Frontal cortex (tissue), 3 donors: ENCODE measurements at regions not wholly inside any gene's neighbourhood (a gene's known extent, or its start where the extent isn't known, plus 50 kb on each side); places are given as distances from the start of the nearest gene placed in this dataset.
"Not testable (repeated sequence)": the region's sequence is repeated elsewhere in the genome, so short reads cannot be mapped to it uniquely, and the experiment has no call there.

Experiments used
- DNase-seq, 2 donors: peaks; one replicate each; pipeline ENCODE4 v3.0.0; 2012; ENCODE audit warnings: low spot score in 2 of 2
- FAIRE-seq: peaks from 2 replicates; lab custom pipeline; 2012; peaks lifted over from hg19 to GRCh38; lab: Jason Lieb, UNC
- donor health status: control.
- donor health status: control.
- donor health status: control.

DNA sequence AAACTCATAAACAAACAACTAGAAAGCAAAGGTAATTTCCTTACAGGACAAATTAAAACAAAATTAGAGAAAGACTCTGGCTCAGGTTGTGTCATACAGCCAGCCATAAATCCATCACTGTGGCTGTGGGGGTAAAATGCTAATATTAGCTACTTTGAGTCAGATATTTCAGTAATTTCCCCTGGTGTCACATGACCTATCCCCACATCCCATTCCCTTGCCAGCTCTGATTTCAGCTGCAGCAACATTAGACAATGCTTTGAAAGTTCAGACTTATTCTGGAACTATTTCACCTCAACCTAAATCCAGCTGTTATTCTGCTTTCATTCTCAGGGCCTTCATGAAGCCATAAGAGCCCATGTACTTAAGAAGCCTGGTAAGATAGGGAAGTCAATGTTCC is 55.3 kb downstream of the RPL10L start:
- no peak for FAIRE-seq
- DNase-seq = no peak

DNA sequence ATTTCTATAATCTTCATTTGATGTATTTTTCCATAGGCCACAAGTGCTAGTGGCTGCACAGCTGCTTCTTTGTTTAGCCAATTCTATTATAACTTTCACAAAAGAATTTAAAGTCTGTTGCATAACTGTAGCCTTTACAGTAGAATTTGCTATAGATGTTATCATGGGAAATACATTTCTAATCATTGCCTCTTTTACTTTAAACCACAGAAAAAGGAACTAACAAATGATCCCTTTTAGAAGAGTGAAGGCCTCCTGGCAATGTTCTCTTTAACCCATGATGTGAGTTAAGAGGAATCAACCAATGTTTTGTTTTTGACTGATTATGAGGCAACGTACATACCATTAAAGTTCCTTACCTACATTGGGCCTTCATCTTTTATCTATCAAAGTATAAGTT is 68.8 kb downstream of the RPL10L start:
- DNase-seq (no peak), FAIRE-seq (no peak)

DNA sequence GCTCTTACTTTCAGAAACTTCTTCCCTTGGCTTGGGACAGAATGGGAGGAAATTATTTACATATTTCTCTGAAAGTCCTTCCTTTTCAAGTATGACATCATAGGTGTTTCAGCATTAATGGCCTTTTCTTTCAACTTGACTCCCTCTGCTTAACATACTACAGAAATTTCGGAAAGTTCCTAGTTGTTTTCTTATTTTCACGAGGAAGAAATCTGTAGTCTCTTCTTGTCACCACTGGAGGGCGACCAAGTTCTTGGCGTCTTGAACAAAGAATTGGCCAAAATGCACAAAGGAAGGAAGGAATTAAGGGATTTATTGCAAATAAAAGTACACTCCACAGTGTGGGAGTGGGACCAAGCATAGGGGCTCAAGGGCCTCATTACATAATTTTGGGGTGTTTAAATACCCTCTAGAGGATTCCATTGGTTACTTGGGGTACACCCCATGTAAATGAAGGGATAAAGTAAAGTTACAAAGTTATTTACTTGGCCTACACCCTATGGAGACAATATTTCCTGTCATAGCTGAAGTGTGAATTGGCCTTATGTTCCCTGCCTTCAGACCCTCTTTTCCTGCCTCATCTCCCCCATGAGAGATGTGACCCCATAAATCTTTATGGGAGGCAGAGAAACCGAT is 70.4 kb downstream of the RPL10L start:
- no peak for FAIRE-seq
- peak in 1 of 2 donors; percentile 0 for DNase-seq

DNA sequence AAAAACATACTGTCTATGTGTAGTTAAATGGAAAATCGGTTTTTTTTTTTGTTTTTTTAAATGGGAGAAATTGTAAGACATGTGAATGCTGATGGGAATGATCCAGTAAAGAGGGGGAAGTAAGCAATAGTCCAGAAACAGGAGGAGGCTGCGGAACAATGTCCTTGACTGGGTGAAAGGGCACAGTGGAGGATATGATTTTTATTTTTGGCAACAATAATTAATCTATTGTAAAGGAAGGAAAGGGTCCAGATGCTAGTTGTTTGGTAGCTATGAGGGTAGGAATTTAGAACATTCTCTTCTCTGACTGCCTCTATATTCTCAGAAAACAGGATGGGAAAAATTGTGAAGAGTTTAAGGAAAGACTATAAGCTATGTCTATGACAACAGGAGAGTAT is 76.6 kb downstream of the RPL10L start:
- FAIRE-seq (no peak), DNase-seq (no peak)

DNA sequence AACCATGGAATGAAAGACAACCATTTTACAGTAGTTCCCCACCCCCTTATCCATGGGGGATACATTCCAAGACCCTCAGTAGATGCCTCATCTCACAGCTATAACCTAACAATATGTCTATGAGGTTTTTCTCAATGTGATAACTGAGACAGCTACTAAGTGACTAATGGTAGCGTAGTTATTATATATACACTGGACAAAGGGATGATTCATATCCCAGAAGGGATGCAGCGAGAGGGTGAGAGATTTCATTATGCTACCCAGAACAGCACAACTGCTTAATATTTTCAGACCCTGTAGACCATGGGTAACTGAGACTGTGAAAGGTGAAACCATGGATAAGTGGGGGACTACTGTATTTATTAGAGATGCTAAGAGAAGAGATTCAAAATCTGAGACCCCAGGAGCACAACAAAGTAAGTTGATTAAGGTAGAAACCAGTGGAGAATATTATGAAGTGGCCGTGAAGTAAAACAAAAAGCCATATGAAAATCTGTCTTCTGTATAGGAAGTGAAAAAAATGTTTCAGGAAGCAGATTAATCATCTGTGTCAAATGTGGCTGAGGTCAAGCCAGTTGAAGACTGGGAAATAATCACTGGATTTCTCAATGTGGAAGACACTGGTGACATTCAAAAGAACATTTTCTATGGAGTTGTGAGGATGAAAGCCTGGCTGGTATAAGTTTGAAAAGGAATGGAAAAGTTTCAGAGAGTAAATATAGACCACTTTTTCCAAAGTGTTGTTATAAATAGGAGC is 77.2 kb downstream of the RPL10L start:
- FAIRE-seq (no peak), DNase-seq (no peak)

DNA sequence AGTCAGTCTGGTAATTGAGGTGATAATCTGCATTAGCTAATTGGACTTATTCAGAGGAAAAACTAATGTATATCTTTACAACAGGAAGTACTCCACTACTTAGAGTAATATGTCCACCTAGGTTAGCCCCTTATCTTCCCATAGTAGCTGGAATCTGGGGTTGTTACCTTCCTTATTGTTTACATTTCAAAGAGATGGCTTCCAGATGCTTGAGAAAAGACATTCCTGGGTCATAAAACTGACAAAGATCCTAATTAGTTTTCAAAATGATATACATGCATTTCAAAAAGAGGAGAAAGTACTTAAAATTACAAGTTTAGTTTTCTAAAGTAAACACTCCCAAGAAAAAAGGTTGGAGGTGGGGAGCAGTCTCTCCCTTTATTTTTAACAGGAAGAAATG is 78.1 kb downstream of the RPL10L start:
- no peak for FAIRE-seq

DNA sequence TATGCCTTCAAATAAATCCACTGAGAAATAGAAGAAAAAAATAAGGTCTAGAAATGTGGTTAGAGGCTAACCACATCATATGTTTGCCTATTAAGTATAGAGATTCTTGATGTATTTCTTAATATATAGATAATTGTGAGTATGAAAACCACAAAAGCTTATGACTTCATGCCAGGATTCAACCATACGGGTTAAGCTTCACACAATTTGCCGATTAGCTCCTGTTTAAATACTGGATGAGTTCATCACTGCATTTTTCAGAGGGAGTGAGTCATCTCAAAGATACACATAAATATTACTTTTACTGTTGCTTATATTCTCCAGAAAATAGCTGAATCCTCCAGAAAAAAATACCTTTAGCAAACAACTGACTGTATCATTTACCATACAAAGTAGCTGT is 79.6 kb downstream of the RPL10L start:
- DNase-seq (no peak), FAIRE-seq (no peak)

More for the DNA sequence above, 78.1 kb downstream of the RPL10L start:
- DNase-seq = no peak

DNA sequence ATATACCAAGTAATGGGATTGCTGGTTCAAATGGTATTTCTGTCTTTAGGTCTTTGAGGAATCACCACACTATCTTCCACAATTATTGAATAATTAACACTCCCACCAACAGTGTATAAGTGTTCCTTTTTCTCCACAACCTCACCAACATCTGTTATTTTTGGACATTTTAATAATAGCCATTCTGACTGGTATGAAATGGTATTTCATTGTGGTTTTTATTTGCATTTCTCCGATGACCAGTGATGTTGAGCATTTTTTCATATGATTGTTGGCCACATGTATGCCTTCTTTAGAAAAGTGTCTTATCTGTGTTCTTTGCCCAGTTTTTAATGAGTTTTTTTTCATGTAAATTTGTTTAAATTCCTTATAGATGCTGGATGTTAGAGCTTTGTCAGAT is 83.4 kb downstream of the RPL10L start:
- not testable (repeated sequence) for DNase-seq, FAIRE-seq

DNA sequence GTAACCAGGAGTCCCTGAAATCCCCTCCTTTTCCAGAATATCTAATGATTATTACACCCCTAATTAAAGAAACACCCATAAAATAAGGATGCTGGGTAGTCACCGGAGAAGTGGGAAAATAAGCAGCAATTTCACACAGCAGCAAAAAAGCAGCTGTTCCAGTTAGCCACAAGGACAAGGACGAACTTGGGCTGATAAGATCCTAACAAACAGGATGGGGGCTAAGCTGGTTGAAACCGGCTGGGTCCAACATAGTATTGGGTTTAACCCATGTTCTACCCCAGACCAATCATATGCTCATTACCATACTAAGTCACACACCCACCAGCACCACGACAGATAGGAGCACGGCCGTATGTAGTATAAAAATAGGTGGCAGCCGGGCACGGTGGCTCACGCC is 100.7 kb downstream of the RPL10L start:
- DNase-seq (no peak), FAIRE-seq (no peak)

DNA sequence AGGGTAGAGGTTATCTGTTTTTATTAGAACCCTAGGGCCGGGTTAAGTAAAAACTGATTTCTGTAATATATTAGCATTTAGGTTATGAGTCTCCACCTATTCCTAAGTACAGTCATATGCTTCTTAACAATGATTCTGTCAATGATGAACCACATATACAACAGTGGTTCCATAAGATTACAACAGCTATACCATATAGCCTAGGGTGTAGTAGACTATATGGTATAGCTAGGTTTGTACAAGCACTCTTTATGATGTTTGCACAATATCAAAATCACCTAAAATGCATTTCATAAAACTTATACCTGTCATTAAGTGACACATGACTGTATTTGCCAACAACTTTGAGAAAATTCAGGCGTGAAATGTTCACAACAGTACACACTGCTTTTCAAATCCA is 110.6 kb downstream of the RPL10L start:
- FAIRE-seq (no peak), DNase-seq (no peak)

DNA sequence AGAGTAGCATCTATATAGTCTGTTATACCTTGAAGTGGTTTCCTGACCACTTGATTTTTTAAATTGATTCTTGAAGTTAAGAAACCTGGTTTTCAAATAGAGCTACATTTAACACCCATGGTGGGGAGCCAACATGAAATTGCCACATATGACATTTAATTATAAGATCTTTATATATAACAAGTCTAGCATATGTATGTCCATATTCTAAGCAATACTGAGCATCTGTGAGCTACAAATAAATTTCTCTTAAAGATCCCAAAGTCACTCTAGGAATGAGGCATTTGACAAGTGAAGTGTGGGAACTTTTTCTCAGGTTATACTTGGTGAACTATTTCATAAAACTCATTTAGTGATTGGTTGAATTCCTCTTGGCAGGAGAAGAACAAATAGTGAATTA is 132.5 kb downstream of the RPL10L start:
- DNase-seq (no peak), FAIRE-seq (no peak)

DNA sequence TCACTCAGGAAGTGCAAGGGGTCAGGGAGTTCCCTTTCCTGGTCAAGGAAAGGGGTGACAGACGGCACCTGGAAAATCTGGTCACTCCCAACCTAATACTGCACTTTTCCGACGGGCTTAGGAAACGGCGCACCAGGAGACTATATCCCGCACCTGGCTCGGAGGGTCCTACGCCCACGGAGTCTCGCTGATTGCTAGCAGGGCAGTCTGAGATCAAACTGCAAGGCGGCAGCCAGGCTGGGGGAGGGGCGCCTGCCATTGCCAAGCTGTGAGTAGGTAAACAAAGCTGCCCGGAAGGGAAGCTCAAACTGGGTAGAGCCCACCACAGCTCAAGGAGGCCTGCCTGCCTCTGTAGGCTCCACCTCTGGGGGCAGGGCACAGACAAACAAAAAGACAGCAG is 142.8 kb downstream of the RPL10L start:
- not testable (repeated sequence) for FAIRE-seq, DNase-seq

DNA sequence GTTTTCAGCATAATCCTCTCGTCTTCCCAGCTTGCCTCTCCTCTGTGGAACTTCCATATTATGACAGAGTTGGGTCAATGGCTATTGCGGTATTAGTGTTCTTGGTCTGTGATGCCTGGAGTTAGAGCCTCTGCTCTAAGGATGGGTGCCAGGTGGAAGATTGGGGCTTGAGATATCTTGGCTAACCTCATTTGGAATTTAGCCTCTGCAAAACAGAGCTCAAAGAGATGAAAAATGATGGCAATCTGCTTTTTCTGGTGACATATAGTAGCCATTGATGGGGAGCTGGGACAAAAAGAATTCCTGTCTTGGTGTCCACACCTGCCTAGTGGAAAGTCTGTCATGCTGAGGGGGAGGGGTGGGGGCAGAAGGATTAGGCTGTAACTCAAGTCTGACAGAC is 152.1 kb downstream of the RPL10L start:
- DNase-seq (no peak), FAIRE-seq (no peak)

DNA sequence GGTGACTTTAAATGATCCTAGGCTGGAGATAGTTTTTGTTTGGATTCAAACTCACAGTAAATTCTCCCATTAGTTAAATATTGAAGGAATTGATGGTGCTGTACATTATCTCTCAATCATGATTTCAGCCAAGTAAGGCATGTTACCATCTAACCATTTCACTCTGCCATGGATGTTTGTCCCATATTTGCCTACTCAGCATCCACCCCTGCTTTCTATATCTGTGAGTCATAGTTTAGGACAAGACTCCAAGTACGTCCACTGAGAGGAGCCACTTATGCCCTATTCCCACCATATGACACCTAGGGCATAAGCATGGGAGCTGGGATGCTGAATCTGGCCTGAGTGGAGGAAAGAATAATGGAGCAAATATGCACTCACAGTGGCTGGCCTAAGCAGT is 155.2 kb downstream of the RPL10L start:
- DNase-seq (no peak), FAIRE-seq (no peak)

DNA sequence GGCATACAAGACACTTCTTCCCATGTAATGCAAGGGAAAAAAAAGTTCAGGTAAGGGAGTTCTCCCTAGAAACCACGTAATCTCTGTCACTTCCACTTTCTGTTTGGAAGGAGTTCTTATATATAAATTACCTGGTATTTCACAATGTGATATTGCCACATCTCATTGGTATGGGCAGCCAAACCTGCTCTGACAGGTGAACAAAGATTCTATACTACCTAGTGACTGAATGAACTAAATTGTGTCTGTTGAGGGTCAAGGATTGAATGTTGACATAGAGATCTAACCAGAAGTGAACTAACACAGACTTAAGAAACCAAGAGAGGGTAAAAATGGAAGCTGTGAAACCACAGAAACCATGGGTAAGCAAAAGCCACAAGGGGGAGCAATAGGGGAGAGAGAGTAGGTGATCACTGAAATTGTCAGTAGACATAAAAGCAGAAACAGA is 161.3 kb downstream of the RPL10L start:
- no peak for FAIRE-seq
- DNase-seq = no peak

DNA sequence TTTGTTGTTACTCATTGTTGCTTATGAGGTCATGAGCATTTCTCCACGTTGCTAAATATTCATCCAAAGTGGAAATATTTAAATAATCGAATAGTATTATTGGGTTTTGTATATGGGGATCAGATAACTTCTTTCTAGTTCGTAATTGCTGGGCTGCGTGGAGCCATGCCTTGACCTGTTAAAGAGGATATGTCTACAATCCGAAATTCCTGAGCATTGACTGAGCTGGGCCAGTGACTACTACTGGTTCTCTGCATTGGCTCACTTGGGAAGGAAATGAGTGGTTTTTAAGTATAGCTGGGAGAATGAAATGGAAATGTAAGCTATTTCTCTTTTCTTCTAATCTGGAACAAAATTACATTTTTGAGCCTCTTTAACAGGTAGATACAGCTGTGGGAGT is 163.2 kb downstream of the RPL10L start:
- FAIRE-seq (no peak), DNase-seq (no peak)

DNA sequence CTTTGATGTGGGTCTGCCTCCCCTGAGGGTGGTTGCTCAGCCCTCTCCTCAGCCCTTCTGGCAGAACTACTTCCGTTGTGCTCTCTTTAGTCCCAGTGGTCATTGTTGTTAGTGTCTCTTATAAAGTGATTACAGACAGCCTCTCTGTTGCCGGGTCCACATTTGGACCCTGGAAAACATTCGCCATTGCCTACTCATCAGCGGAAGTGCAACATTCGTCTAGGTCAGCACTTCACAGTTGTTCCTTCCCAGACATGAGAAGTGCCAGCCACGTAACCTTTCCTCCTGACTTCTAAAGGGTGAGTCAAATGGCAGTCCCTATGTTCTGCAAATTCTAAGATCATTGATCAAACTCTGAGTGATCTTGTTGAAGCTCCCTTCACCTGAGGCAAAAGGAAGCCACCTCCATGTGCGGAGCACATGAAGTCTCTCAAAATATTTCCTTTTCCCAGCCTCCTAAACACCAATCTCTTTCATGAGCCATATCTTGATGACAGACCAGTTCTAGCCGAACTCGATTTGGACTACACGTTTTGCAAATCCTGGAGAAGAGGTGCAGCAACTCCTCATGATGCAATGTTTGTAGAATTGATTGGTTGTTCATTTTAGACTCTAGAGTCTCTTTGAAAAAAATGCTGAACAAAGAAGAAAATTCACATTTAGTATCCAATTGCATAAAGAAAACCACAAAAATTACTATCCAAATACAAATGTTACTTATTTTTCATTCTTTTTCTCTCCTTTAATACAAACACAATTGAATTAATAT is 163.8 kb downstream of the RPL10L start:
- FAIRE-seq (no peak), DNase-seq (no peak)

DNA sequence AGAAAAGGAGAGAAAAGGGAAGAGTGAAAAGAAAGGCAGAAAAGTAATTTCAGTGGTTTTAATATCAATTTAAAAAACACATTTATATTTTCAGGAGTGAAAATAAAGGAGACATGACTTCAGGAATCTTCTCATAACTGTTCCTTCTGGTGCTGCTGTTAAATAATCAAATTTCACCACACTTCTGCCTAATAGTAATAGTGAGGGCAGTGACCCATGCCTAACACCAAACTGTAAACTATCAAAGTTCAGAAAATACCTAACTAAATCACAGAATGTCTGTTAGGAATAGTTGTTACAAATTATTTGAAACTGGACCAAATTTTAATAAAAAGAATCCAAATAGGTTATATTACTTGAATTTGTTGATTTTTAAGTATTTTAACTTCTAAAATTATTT is 169.4 kb downstream of the RPL10L start:
- no peak for FAIRE-seq
- DNase-seq = no peak

DNA sequence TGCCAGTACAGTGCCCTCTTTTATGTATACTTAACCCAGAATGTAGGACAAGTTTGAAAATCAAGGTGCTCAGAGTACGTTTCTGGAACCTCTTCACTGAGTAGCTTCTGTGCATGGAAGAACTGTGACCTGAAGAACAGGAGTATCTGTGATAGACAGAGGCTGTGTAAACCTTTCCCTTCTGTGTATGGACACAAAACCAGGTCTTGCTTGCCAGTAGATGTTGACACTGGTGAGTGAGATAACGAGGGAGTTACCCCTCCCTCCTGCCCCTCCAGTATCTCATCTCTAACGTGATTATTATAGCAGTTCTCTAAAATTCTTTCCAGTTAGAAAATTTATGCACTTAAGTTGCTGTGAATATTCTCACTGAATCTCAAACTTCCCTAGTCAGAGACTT is 170.8 kb downstream of the RPL10L start:
- no peak for DNase-seq
- no peak for FAIRE-seq

DNA sequence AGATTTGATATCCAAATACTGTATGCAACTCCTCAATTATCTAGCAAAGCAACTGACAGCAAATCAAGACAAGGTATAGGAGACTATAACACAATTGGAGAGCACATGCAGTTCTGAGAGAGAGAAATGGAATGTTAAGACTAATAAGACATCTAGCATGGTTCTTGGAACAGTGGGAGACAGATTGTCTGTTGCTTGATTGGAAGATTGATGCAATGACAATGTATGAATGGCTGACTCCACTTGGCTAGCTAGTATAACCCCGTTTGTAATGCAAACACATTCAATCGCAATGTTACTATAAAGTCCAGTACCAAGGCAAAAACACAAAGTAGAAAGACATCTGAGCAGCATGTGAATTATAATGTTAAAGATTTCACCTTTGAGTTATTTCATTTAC is 179.3 kb downstream of the RPL10L start:
- FAIRE-seq (no peak), DNase-seq (no peak)

DNA sequence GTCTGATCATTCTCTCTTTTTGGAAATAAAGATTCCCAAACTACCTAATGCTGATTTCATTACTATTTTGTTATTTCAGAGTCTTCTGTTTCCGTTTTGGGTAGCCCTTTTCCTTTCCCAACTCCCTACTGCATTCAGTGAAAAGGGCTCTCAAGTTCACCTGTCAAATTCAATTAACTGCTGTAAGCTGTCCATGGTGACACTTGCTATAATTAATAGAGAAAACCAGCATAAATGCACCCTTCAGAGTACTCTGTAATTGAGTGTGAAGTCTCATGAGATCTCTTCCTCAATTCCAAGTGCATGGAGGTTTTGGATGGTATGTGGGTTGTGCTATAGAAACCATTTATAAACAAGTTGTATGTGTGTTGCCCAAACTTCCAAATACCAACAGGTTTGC is 187.2 kb downstream of the RPL10L start:
- no peak for FAIRE-seq

More for the DNA sequence above, 187.2 kb downstream of the RPL10L start:
- no peak for DNase-seq
